HG03097 (cell line): ENCODE measurements at regions not wholly inside any gene's neighbourhood (a gene's known extent, or its start where the extent isn't known, plus 50 kb on each side); places are given as distances from the start of the nearest gene placed in this dataset.

Experiments
- ATAC-seq: cut with Tn5 transposase; IDR thresholded peaks from one replicate; pipeline ENCODE4 v1.9.1; 2021; ENCODE audit not compliant: unreplicated experiment, low FRiP score

- no peak for ATAC-seq
These were observed 272.0 kb downstream of the DHX15 start for GRCh38 chr4:24312261-24312913.

- ATAC-seq = no peak
These were observed 280.4 kb downstream of the DHX15 start for GRCh38 chr4:24303926-24304325.

- ATAC-seq = no peak
These were observed 285.4 kb downstream of the DHX15 start for GRCh38 chr4:24298911-24299310.

GRCh38 chr4:24287096-24287495 lies 297.3 kb downstream of the DHX15 start:
- ATAC-seq = no peak

- no peak for ATAC-seq
These were observed 298.6 kb downstream of the DHX15 start for GRCh38 chr4:24285759-24286158.

- ATAC-seq = no peak
These were observed 301.9 kb downstream of the DHX15 start for GRCh38 chr4:24282446-24282845.

GRCh38 chr4:24279911-24280375 lies 304.4 kb downstream of the DHX15 start:
- ATAC-seq = no peak

GRCh38 chr4:24279469-24279868 lies 304.9 kb downstream of the DHX15 start:
- ATAC-seq = no peak

GRCh38 chr4:24278693-24279092 lies 305.7 kb downstream of the DHX15 start:
- no peak for ATAC-seq

- no peak for ATAC-seq
These were observed 309.9 kb downstream of the DHX15 start for GRCh38 chr4:24274381-24274941.

- ATAC-seq = no peak
These were observed 311.2 kb downstream of the DHX15 start for GRCh38 chr4:24273136-24273535.

GRCh38 chr4:24266951-24267722 lies 317.2 kb downstream of the DHX15 start:
- ATAC-seq = no peak

GRCh38 chr4:24265989-24266388 lies 318.4 kb downstream of the DHX15 start:
- no peak for ATAC-seq

GRCh38 chr4:24262616-24263015 lies 321.7 kb downstream of the DHX15 start:
- ATAC-seq = no peak

GRCh38 chr4:24262084-24262483 lies 322.3 kb downstream of the DHX15 start:
- no peak for ATAC-seq

GRCh38 chr4:24260923-24261564 lies 323.3 kb downstream of the DHX15 start:
- ATAC-seq = no peak

GRCh38 chr4:24260133-24260715 lies 324.1 kb downstream of the DHX15 start:
- no peak for ATAC-seq

- no peak for ATAC-seq
These were observed 327.8 kb downstream of the DHX15 start for GRCh38 chr4:24256547-24256946.

- no peak for ATAC-seq
These were observed 328.3 kb downstream of the DHX15 start for GRCh38 chr4:24256066-24256465.

- ATAC-seq = no peak
These were observed 332.2 kb downstream of the DHX15 start for GRCh38 chr4:24252121-24252520.

GRCh38 chr4:24251589-24251988 lies 332.8 kb downstream of the DHX15 start:
- ATAC-seq = no peak
